A549 (cell line): ENCODE measurements at regions not wholly inside any gene's neighbourhood (a gene's known extent, or its start where the extent isn't known, plus 50 kb on each side); places are given as distances from the start of the nearest gene placed in this dataset.

ENCODE experiments used
- ATAC-seq, 2 experiments: fragments of 200-7000 bp in 1 of 2; fragments of >200 bp in 1 of 2; cut with Nextera tagmentation in 1 of 2; cut with Tn5 transposase in 1 of 2; 3 replicates each; pipeline versions ENCODE4 v1.8.0 to v1.9.1; 2018 to 2020; ENCODE audit warnings: mild to moderate bottlenecking in 1 of 2, moderate library complexity in 1 of 2
- CTCF ChIA-PET: fragments of 300-600 bp; sonication (Branson Sonifier 250); formaldehyde crosslinking; extraction: SDS; loops from one replicate; lab custom pipeline; 2021; ENCODE audit warnings: antibody characterized with exemption, inconsistent platforms; lab: Yijun Ruan, JAX
- POLR2A ChIA-PET: fragments of 350-600 bp; formaldehyde crosslinking; extraction: SDS; loops from one replicate; lab custom pipeline; 2021; ENCODE audit warnings: antibody characterized with exemption, inconsistent platforms; lab: Yijun Ruan, JAX
- DNase-seq, 2 experiments: peaks; one replicate each; pipeline versions ENCODE4 v3.0.0 to v3.0.0-alpha.2; 2011 to 2016; ENCODE audit warnings: low read depth in 1 of 2, low spot score in 1 of 2
- FAIRE-seq: peaks from 2 replicates; lab custom pipeline; 2011; peaks lifted over from hg19 to GRCh38; lab: Jason Lieb, UNC
- H3K27ac ChIP-seq, 2 experiments: fragments of >200 bp; sonication (Bioruptor Twin); formaldehyde crosslinking; 3 replicates each; pipeline ENCODE4 v1.5.1; 2016 to 2017
- H3K4me1 ChIP-seq: fragments of >200 bp; sonication (Bioruptor Twin); formaldehyde crosslinking; 3 replicates; pipeline ENCODE4 v1.6.1; 2016
- H3K4me2 ChIP-seq: fragments of >200 bp; sonication (Bioruptor Twin); formaldehyde crosslinking; 3 replicates; pipeline ENCODE4 v1.6.1; 2016
- H3K4me3 ChIP-seq: fragments of >200 bp; sonication (Bioruptor Twin); formaldehyde crosslinking; 3 replicates; pipeline ENCODE4 v1.5.1; 2016
- H3K9me3 ChIP-seq: fragments of >200 bp; sonication (Bioruptor Twin); formaldehyde crosslinking; 3 replicates; pipeline ENCODE4 v1.6.1; 2016
- CBX8 ChIP-seq: fragments of 200-600 bp; sonication (generic); IDR thresholded peaks from 2 replicates; pipeline ENCODE4 v1.6.1; 2016
- CEBPB ChIP-seq, 2 experiments: fragments of >200 bp in 1 of 2; sonication (Bioruptor Twin) in 1 of 2; formaldehyde crosslinking in 1 of 2; IDR thresholded peaks; 2 replicates each; pipeline ENCODE4 v1.6.1; 2012 to 2016
- CHD2 ChIP-seq: fragments of 150-350 bp; IDR thresholded peaks from 2 replicates; pipeline ENCODE4 v1.6.1; 2014; ENCODE audit warnings: low read length; ENCODE audit not compliant: partially characterized antibody
- EHMT2 ChIP-seq: fragments of 200-600 bp; sonication (generic); IDR thresholded peaks from 2 replicates; pipeline ENCODE4 v1.6.1; 2016; ENCODE audit warnings: antibody characterized with exemption, low read depth, mild to moderate bottlenecking, moderate library complexity
- EP300 ChIP-seq, 2 experiments: fragments of >200 bp; sonication (Bioruptor Twin); formaldehyde crosslinking; IDR thresholded peaks; 2 replicates in 1 of 2; 3 replicates in 1 of 2; pipeline ENCODE4 v1.6.1; 2016 to 2017
- FOXS1 ChIP-seq: fragments of 250-450 bp; sonication (Bioruptor Pico); IDR thresholded peaks from 2 replicates; pipeline ENCODE4 v1.5.0; 2020; ENCODE audit warnings: mild to moderate bottlenecking, moderate library complexity
- HDAC2 ChIP-seq: fragments of 200-600 bp; sonication (generic); IDR thresholded peaks from 2 replicates; pipeline ENCODE4 v1.6.1; 2016
- HEYL ChIP-seq: fragments of 250-450 bp; sonication (Bioruptor Pico); IDR thresholded peaks from 2 replicates; pipeline ENCODE4 v1.8.0; 2021; ENCODE audit warnings: mild to moderate bottlenecking, moderate library complexity
- HOXA7 ChIP-seq: fragments of 250-450 bp; sonication (Bioruptor Pico); IDR thresholded peaks from 2 replicates; pipeline ENCODE4 v1.5.0; 2020; ENCODE audit warnings: mild to moderate bottlenecking, moderate library complexity
- HOXB5 ChIP-seq: fragments of 250-450 bp; sonication (Bioruptor Pico); IDR thresholded peaks from 2 replicates; pipeline ENCODE4 v1.5.0; 2020; ENCODE audit warnings: mild to moderate bottlenecking, moderate library complexity
- KDM1A ChIP-seq: fragments of 200-600 bp; sonication (generic); IDR thresholded peaks from 2 replicates; pipeline ENCODE4 v1.6.1; 2016; ENCODE audit warnings: low read depth, mild to moderate bottlenecking
- KDM5A ChIP-seq: fragments of 200-600 bp; sonication (generic); IDR thresholded peaks from 2 replicates; pipeline ENCODE4 v1.6.1; 2016; ENCODE audit warnings: antibody characterized with exemption, mild to moderate bottlenecking
- MAZ ChIP-seq: fragments of 150-350 bp; IDR thresholded peaks from 2 replicates; pipeline ENCODE4 v1.6.1; 2014; ENCODE audit warnings: antibody characterized with exemption, low read depth, low read length, borderline replicate concordance
- NR3C1 ChIP-seq: fragments of >200 bp; sonication (Bioruptor Twin); formaldehyde crosslinking; IDR thresholded peaks from 3 replicates; pipeline ENCODE4 v1.6.1; 2017
- POLR2A ChIP-seq: IDR thresholded peaks from 2 replicates; pipeline ENCODE4 v1.6.1; 2012; ENCODE audit warnings: mild to moderate bottlenecking, low read length
- RARB ChIP-seq: fragments of 250-450 bp; sonication (Bioruptor Pico); IDR thresholded peaks from 2 replicates; pipeline ENCODE4 v1.8.0; 2021; ENCODE audit warnings: mild to moderate bottlenecking, moderate library complexity
- RFX5 ChIP-seq: fragments of 450-650 bp; IDR thresholded peaks from 2 replicates; pipeline ENCODE4 v1.7.1; 2014; ENCODE audit warnings: antibody characterized with exemption, mild to moderate bottlenecking, moderate library complexity
- RNF2 ChIP-seq: fragments of 200-600 bp; sonication (generic); IDR thresholded peaks from 2 replicates; pipeline ENCODE4 v1.6.1; 2016; ENCODE audit warnings: low read depth, mild to moderate bottlenecking, antibody characterized with exemption, moderate library complexity, borderline replicate concordance
- SMC3 ChIP-seq: fragments of >200 bp; sonication (Bioruptor Twin); formaldehyde crosslinking; IDR thresholded peaks from 3 replicates; pipeline ENCODE4 v1.6.1; 2018; ENCODE audit warnings: inconsistent platforms
- TP53 ChIP-seq: fragments of 250-450 bp; sonication (Bioruptor Pico); IDR thresholded peaks from 2 replicates; pipeline ENCODE4 v1.5.0; 2021; ENCODE audit warnings: mild to moderate bottlenecking, moderate library complexity
- ZC3H11A ChIP-seq: fragments of 450-650 bp; IDR thresholded peaks from 2 replicates; pipeline ENCODE4 v1.6.1; 2014; ENCODE audit warnings: antibody characterized with exemption, mild to moderate bottlenecking
- ZFP36 ChIP-seq: fragments of 450-650 bp; IDR thresholded peaks from 2 replicates; pipeline ENCODE4 v1.6.1; 2014; ENCODE audit warnings: borderline replicate concordance; ENCODE audit not compliant: partially characterized antibody
- ZNF302 ChIP-seq: fragments of 250-450 bp; sonication (Bioruptor Pico); IDR thresholded peaks from 2 replicates; pipeline ENCODE4 v1.9.0; 2021; ENCODE audit warnings: inconsistent platforms, mild to moderate bottlenecking, moderate library complexity
- WGBS: methylation state at CpG from one replicate; pipeline ENCODE4 v1.1.6; 2017; ENCODE audit errors: missing lambda C conversion rate; 5-methylcytosine and 5-hydroxymethylcytosine counted together
- TF ChIP-seq, protein P1 (sequence below): IDR thresholded peaks from 2 replicates; pipeline ENCODE4 v1.6.1; 2012
- TF ChIP-seq, protein P2 (sequence below): fragments of >200 bp; sonication (Bioruptor Twin); formaldehyde crosslinking; IDR thresholded peaks from 3 replicates; pipeline ENCODE4 v1.5.1; 2016
- TF ChIP-seq, protein P3 (sequence below): fragments of 250-450 bp; sonication (Bioruptor Pico); IDR thresholded peaks from 2 replicates; pipeline ENCODE4 v1.5.0; 2020; ENCODE audit warnings: low read depth, mild to moderate bottlenecking, moderate library complexity
- TF ChIP-seq, protein P4 (sequence below): fragments of 450-650 bp; IDR thresholded peaks from 2 replicates; pipeline ENCODE4 v1.6.1; 2014; ENCODE audit warnings: antibody characterized with exemption
- TF ChIP-seq, protein P5 (sequence below): fragments of 200-600 bp; sonication (generic); IDR thresholded peaks from 2 replicates; pipeline ENCODE4 v1.6.1; 2016; ENCODE audit warnings: antibody characterized with exemption, mild to moderate bottlenecking, moderate library complexity

DNA sequence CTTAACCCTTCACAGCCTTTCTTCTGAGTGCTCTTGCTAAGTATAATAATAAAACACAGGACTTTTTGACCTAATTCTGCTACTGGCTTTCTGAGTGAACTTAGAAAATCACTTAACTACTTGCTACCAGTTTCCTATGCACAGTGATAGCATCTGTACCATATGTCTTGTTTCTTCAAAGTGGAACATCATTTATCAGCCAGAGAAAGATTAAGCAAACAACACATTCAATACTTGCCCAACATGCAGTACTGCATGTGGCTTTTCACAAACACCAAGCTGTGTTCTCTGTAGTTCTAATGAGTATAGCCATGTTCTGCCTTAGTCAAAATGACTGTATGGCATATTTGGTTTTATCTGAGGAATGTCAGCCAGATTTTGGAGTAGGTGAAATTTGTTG lies 1286.6 kb upstream of the ZEB2 start:
- ChIA-PET POLR2A (no interaction called here), CTCF (interaction anchor here (0.6 to 1.7 kb wide), 2 partner anchors 338 to 1376 kb away, joined by 3 read pairs; no protein-coding TSS in a partner anchor)
- no peak overlapping the region for H3K27ac ChIP-seq
- no peaks in the 10 kb centered on the region for H3K4me1 ChIP-seq
- ATAC-seq (no peak), FAIRE-seq (no peak), DNase-seq (no peak)
- H3K9me3 ChIP-seq: no peaks in the 10 kb centered on the region
- no peak overlapping the region for H3K4me3 ChIP-seq
- H3K4me2 ChIP-seq: no peak overlapping the region
- TF ChIP-seq EHMT2 (no peak), RFX5 (no peak), CHD2 (no peak), NR3C1 (no peak), MAZ (no peak), POLR2A (no peak), HOXB5 (CRISPR knock-in tag) (no peak), ZNF302 (CRISPR knock-in tag) (no peak), FOXS1 (no peak), KDM1A (no peak), EP300 (IDR thresholded peaks at IDR 0.05) (no peak), ZC3H11A (no peak), KDM5A (no peak), HDAC2 (no peak)
- TF ChIP-seq, protein P1, sequence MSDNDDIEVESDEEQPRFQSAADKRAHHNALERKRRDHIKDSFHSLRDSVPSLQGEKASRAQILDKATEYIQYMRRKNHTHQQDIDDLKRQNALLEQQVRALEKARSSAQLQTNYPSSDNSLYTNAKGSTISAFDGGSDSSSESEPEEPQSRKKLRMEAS: no peak
- TF ChIP-seq, protein P2, sequence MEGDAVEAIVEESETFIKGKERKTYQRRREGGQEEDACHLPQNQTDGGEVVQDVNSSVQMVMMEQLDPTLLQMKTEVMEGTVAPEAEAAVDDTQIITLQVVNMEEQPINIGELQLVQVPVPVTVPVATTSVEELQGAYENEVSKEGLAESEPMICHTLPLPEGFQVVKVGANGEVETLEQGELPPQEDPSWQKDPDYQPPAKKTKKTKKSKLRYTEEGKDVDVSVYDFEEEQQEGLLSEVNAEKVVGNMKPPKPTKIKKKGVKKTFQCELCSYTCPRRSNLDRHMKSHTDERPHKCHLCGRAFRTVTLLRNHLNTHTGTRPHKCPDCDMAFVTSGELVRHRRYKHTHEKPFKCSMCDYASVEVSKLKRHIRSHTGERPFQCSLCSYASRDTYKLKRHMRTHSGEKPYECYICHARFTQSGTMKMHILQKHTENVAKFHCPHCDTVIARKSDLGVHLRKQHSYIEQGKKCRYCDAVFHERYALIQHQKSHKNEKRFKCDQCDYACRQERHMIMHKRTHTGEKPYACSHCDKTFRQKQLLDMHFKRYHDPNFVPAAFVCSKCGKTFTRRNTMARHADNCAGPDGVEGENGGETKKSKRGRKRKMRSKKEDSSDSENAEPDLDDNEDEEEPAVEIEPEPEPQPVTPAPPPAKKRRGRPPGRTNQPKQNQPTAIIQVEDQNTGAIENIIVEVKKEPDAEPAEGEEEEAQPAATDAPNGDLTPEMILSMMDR: no peak
- TF ChIP-seq, protein P3, sequence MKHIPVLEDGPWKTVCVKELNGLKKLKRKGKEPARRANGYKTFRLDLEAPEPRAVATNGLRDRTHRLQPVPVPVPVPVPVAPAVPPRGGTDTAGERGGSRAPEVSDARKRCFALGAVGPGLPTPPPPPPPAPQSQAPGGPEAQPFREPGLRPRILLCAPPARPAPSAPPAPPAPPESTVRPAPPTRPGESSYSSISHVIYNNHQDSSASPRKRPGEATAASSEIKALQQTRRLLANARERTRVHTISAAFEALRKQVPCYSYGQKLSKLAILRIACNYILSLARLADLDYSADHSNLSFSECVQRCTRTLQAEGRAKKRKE (CRISPR knock-in tag): no peak

DNA sequence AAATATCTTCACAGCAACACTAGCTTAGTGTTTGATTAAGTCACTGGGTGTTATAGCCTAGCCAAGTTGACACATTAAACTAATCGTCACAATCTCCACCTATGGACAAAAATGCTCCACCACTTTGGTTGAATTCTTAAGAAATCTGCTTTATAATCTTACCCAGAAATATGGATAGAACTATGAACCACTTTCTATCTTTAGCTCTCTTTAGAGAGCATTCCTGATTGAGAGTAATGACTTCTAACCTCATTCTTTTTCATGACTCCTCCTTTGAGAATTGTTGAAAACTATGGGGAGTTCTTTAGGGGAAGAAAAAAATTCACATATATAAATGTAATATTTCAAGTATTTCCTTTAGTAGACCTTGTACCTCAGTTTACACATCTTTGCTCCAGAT lies 1282.2 kb upstream of the ZEB2 start:
- no peak overlapping the region for H3K27ac ChIP-seq
- no peak overlapping the region for H3K4me2 ChIP-seq
- no peak overlapping the region for H3K4me3 ChIP-seq
- ChIA-PET POLR2A (no interaction called here), CTCF (no interaction called here)
- H3K4me1 ChIP-seq: peaks cover 19% of the 10 kb centered on the region
- TF ChIP-seq KDM5A (no peak), CBX8 (no peak), KDM1A (no peak), TP53 (CRISPR knock-in tag) (no peak), HOXA7 (CRISPR knock-in tag) (no peak), CHD2 (no peak), CEBPB (IDR thresholded peaks at IDR 0.05) (no peak), HEYL (CRISPR knock-in tag) (no peak), SMC3 (no peak), RARB (no peak), ZFP36 (no peak), RNF2 (no peak)
- TF ChIP-seq, protein P3 (CRISPR knock-in tag): no peak
- TF ChIP-seq, protein P4, sequence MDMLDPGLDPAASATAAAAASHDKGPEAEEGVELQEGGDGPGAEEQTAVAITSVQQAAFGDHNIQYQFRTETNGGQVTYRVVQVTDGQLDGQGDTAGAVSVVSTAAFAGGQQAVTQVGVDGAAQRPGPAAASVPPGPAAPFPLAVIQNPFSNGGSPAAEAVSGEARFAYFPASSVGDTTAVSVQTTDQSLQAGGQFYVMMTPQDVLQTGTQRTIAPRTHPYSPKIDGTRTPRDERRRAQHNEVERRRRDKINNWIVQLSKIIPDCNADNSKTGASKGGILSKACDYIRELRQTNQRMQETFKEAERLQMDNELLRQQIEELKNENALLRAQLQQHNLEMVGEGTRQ: no peak
- TF ChIP-seq, protein P5, sequence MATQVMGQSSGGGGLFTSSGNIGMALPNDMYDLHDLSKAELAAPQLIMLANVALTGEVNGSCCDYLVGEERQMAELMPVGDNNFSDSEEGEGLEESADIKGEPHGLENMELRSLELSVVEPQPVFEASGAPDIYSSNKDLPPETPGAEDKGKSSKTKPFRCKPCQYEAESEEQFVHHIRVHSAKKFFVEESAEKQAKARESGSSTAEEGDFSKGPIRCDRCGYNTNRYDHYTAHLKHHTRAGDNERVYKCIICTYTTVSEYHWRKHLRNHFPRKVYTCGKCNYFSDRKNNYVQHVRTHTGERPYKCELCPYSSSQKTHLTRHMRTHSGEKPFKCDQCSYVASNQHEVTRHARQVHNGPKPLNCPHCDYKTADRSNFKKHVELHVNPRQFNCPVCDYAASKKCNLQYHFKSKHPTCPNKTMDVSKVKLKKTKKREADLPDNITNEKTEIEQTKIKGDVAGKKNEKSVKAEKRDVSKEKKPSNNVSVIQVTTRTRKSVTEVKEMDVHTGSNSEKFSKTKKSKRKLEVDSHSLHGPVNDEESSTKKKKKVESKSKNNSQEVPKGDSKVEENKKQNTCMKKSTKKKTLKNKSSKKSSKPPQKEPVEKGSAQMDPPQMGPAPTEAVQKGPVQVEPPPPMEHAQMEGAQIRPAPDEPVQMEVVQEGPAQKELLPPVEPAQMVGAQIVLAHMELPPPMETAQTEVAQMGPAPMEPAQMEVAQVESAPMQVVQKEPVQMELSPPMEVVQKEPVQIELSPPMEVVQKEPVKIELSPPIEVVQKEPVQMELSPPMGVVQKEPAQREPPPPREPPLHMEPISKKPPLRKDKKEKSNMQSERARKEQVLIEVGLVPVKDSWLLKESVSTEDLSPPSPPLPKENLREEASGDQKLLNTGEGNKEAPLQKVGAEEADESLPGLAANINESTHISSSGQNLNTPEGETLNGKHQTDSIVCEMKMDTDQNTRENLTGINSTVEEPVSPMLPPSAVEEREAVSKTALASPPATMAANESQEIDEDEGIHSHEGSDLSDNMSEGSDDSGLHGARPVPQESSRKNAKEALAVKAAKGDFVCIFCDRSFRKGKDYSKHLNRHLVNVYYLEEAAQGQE: no peak
- FAIRE-seq (no peak), DNase-seq (no peak), ATAC-seq (no peak)
- 71% methylated on average over 1 of the region's 1 CpG for WGBS
- no peaks in the 10 kb centered on the region for H3K9me3 ChIP-seq
